ENCODE measurements at regions not wholly inside any gene's neighbourhood (a gene's known extent, or its start where the extent isn't known, plus 50 kb on each side); places are given as distances from the start of the nearest gene placed in this dataset.

DNA sequence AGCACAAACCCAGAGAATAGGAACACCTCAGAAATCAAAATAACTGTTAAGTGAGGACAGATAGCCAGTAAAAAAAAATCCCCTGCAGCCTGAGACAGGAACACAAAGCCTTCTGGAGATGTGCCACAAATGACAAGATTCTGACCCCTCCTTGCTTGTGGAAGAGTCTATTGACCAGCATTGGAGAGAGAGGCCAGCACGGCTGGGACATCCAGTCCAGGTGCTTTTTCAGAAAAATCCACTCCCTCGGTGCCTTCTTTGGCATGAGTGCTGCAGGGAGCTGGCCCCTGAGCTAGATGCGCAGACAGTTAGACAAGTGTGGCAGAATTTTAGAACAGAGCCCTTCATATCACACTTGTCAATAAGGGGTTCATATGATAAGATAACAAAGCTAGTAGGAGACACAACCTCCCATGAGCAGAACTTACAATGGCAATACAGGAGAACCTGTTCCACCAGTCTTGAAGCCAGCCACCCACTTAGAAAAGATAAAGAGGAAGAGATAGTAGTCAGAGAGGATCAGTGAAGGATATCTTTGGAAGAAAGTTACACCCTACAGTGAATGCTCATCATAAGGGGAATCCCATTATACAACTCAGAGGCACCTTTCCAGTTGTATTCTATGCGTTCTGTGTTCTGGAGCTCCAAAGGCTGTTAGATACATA, 298.4 kb downstream of the TLE1 start:
- no peak for DNase-seq (ENCODE audit: low spot score)

DNA sequence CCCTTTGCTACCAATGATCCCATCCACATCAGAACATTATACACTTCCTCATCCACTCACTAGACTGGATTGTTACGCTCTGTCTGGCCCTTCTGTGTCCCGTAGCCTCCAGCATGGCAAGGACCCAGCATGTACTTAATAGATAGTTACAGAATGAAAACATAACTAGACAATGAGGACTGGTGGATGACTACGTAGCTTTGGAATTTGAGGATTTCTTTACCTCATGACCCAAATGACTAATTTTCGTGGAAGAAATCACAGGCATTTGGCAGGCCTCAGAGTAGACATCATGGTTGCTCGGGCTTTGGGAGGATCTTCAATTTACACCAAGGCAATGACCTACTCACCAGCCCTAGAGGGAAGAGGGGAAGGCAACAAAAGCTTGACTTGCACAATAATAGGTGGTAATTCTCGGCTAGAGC, 299.8 kb downstream of the TLE1 start:
- no peak for DNase-seq (ENCODE audit: low spot score)

DNA sequence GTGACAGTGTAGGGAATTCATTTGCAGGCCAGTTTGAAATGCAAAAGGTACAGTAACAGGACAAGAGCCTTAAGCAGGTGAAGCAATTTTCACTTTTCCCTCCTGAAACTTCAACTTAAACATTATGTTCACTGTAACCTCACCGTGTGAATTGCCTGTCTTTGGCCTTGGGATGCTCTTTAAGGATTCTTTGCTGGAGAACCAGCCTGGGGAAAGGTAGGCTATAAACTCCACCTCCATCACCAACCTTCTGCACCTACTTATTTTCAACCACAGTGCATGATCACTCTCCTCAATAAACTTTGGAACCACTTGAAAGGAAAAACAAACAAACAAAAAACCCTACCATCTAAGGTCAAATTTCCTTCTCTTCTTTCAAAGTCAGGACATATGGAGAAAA, 300.5 kb downstream of the TLE1 start:
- no peak for DNase-seq (ENCODE audit: low spot score)

DNA sequence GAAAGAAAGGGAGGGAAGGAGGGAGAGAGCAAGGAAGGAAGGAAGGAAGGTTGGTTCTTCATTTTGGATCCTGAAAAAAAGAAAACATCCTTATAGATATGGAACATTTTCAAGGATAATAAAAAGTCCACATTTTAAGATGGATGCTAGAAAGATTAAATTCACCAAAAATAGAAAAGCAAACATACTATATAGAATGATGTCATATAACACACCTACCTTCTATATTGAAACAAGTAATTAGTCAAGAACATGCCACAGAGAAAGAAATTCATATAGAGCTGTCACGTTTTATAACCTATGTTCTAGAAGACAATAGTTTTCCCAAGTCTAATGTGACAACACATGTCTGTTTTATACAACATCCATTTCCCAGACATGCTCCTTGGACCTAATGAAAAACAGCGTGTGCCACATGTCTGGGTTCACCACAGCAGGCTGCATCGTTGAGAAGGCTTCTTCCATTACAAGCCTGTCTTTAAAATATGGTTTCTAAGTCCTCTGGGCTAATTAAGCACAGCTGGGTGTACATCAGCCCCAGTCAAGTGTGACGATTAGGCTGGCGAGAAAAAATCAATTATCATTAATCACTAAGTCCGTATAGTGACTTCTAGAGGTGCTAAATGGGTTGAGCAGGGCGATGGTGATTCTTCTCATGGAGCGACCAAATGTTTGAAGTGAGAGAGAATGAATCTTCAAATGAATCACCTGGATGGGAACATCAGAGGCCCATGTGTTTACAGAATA, 301.8 kb downstream of the TLE1 start:
- no peak for DNase-seq (ENCODE audit: low spot score)

DNA sequence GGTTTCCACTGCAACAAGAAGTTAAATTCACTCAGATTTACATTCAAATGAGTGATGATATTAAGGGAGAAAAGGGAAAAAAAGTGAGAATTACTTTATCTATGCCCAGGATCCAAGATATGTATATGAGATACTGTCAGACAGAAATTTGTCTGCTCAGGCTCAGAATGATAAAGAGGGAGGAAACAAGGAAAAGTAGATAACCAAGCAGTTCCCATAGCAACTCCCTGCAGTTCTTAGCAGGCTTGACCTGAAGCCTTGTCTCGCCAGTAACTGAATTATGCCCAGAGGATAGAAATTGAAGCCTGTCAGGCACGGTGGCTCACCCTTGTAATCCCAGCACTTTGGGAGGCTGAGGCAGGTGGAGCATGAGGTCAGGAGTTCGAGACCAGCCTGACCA, 304.4 kb downstream of the TLE1 start:
- DNase-seq (ENCODE audit: low spot score): no peak

DNA sequence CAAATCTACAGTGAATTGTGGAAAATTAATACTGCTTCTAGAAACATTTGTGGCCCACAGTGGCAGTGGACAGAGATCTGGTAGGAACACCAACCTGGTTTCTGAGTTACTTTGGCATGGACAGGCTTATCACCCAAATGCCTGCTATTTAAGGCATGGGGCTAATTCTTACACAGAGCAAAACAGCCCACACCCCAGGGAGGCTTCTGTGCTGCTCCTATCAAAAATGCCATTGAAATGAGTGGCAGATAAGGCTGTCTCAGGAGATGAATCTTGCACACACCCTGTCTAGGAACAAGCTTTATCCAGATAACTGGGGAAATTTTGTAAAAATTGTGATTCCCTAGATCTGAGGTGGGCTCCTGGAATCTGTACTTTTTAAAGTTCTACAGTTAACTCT, 307.1 kb downstream of the TLE1 start:
- DNase-seq (ENCODE audit: low spot score): no peak

DNA sequence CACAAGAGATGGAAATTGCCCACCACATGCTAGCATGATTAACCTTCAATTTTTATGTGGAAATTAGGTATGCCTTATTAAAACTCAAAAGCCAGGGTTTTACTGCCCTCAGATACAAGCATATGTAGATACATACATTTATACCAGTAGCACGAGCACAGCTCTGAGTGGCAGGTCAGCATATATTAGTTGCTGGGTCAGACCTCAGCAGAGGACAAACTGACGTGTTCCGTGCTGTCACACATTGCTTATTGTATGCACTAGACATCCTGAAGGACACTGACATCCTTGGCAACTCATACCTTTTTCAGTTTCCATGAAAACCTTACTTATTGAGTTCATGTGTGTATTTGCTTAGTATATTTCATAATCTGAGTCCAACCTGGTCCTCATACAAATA, 307.7 kb downstream of the TLE1 start:
- no peak for DNase-seq (ENCODE audit: low spot score)

DNA sequence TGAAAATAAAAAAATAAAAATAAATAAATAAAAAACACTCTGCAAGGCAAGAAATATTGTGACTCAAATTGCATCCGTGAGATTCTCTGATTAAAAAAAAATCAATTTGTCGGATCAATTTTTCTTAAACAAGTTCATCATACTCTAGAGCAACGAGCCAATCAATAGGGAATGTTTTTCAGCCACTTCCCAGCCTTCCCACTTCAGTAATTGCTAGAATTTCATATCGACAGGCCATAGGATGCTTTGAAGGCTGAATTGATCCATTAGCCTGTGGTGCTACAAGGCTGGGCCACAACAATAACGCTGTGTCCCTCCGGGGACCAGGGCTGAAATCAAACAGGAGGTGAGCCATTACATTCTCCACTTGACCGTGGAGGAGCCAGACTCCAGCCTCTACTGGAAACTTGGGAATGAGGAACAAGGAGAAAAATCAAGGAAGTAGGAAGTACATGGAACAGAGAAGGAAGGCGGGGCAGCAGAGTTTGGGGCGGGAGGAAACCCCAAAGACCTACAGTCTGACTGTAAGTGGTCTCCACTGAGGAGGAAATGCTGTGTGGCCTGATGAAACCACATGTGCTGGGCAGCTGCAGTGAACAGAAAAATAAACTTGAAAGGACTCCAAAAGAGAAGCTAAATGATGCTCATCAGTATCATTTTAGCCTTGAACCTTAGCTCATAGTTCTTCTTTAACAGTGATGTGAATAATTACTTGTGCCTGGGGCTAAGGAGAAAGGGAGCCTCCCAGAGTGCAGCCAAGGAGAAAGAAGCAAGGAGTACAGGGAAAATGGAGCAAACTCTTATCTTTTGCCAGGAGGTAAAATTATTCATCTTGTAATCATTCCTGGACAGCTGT, 308.6 kb downstream of the TLE1 start:
- DNase-seq (ENCODE audit: low spot score): no peak

DNA sequence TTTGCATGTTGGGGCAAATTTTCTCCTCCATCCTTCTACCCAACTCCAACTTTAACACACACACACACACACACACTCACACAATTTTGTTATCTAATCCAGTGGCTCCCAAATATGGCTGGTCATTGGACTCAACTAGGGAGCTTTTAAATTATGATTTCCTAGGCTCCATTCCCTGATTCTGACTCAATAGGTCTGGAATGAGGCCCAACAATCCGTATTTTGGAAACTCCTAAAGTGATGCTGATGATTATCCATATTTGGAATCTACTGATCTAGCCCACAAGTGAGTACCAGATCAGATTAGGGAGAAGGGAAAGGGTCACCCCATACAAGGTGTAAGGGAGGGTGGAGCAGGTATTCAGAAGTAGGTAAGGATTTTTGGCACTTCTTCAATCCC, 309.7 kb downstream of the TLE1 start:
- no peak for DNase-seq (ENCODE audit: low spot score)

DNA sequence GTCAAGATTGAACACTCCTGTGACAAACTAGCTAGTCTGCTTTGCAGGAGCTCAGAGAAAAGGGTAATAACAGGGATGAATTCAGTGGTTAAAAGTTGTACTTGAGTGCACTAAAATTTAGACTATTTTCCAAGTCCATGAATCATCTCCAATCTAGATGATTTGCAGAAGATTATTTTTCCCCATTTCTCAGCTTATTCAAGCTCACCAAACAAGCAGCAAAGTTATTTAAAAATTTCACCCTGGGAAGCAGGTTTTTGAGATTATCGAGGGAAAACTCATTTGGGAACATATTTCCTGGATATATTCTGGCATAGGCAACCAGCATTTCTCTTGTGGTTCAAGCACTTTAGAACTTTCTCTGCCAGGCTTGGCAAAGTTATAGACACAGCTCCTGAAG, 311.4 kb downstream of the TLE1 start:
- DNase-seq (ENCODE audit: low spot score): no peak

DNA sequence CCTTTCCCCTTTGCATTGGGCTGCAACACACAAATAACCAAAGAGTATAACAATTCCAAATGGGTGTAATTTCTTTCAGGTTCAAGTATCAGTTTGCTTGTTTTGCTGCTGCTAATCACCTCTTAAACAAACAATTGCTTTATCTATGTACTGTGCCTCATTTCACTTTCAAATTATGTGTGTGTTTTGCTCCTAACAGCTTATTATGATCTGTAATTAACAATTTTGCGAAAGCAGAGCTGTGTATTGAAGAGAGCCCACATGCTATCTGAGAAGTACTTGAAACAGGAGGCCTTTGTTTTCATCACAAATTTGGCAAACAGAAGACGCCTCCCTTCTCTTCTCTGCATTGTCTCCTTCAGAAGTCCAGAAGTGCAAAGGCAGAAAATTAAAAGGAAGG, 312.0 kb downstream of the TLE1 start:
- no peak for DNase-seq (ENCODE audit: low spot score)

DNA sequence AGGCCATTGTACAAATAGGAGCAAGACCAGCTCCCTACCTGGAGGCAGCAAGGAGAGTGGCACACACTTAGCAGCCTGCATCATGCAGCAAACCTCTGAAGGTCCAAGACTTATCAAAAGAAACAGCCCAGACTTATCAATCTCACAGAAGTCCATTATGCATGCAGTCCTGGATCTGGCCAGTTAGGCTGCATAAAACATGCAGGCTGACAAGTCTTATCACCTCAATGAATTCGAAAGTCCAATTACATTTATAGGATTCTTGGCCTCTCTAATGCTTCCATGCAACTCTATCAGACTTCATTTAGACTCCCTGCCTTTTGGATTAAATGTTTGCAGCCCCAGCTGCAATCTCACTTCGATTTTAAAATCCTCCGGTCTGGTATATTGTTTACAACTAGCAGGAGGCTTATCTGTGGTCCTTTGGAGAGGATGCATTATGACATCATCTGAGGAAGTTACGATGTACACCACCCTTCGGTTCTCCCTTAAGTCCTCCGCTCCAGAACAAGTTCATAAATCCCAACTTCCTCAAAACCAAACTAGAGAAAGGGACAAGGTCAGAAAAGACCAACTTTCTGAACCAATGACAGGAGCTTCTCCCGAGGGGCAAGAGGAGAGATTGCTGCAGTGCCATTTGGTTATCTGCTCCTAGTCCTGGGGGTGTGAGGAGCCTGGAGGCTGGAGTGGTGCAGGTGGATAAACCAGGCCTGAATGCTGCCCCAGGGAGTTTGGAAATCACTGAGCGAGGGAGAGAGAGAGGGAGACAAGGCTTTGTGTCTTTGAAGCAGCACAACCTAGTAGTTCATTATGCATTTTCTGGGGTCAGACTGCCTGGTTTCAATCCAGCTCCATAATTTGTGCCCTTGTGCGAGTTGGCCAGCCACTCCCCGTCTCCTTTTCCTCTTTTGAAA, 313.9 kb downstream of the TLE1 start:
- DNase-seq (ENCODE audit: low spot score): no peak

DNA sequence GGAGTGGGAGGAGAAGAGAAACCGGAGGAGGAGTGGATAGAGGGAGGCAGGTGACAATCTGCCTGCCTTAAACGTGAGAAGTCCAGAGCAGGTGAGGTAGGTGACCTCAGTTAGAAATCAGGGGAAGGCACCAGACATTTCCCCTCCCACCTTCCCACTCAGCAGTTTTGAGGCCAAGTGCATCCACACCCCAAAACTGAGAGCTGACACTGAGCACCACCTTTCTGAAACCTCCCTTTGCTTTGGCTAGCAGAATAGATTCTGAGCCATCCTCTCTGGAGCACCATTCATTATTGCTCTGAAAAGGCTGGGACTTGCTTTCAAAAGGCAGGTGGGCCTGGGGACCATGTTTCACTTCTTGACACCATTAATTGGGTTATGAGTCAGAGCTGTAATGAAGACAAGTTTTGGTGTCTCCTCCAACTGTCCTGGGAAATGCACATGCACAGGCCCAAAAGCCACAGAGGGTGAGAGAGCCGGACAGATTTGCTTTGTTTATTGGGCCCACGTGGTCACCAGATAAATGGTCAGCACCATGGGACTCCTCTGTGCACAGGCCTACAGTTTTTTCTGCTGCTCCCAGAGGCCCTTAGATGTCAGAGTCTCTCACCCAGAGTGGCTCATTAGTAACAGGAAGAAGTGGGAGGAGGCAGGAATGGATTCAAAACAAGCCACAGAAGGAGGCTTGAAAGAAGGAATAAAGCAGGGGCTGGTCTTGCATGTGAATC, 314.7 kb downstream of the TLE1 start:
- DNase-seq (ENCODE audit: low spot score): no peak

DNA sequence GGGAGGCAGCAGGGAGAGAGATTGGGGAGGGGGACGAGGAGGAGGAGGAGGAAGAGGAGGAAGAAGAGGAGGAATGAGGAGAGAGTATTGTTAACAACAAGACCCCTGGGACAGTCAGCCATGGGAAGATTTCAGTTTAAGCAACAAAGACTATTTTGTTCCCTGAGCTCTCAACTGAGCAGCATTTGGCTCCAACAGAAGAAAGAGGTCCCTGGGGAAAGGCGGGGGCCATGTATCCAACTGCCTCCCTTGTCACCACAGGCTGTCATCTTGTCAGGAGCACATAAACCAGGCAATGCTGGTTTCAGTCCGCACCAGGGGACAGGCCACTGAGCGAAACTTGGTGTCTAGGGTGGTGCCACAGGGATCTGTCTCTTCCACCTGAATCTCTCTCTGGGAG, 316.1 kb downstream of the TLE1 start:
- no peak for DNase-seq (ENCODE audit: low spot score)

DNA sequence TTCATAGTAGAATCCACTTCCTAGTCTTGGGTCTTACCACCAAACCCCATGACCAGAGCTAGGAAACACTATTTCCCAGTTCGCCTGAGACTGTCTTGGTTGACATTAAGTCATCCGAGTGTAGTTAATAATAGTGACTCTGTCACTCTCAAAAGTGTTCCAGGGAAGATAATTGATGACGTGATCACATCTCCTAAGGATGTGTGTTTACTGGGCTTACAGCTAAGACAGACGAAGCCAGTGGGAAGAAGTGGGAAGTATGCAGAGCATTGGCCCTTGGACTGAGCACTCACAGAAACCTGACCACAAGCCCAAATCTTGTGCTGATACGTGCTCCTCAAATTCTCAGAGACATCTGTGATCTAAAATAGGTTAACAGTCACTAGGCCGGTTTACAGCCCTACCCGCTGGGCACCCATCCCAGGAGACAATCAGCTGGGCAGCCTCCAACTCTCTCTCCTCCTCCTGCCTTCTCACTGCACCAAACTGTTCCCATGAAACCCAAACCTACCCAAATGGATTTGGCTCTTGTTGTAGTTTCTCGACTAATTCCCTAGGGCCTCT, 316.6 kb downstream of the TLE1 start:
- DNase-seq (ENCODE audit: low spot score): no peak

DNA sequence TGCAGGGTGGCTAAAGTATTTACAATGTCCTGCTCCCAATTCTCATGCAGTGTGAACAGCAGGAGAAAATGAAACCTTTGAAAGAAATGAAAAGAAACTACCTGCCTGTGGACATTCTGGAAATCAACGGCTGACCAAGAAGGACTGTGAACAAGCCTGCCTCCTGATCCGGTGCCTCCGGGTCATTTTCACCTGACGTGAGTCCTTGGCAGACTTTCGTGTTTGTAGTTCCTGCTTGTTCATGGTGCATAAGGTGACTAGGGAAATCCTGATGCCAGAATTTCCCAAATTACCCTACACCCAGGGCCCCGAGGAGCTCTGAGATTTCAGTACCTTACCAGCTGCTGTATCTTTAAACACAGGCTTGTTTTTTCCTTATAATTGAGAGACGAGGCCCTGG, 317.5 kb downstream of the TLE1 start:
- no peak for DNase-seq (ENCODE audit: low spot score)

DNA sequence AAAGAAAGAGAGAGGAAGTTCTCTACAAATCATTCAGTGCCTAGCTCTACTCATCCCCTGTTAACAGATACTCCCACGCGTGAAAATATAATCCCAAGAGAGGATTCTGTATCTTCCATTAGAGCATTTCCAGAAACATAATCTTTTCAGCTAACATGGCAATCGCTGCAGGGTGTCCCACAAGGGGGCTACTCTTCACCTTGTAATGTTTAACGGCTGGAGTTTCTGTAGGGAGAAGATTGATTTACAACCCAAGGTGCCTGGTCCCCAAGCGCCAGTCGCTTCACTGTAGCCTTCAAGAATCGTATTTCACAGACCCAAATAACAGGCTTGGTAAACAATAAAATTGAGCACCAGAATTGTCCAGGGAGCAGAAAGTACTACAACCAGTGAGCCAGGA, 318.7 kb downstream of the TLE1 start:
- DNase-seq (ENCODE audit: low spot score): no peak

DNA sequence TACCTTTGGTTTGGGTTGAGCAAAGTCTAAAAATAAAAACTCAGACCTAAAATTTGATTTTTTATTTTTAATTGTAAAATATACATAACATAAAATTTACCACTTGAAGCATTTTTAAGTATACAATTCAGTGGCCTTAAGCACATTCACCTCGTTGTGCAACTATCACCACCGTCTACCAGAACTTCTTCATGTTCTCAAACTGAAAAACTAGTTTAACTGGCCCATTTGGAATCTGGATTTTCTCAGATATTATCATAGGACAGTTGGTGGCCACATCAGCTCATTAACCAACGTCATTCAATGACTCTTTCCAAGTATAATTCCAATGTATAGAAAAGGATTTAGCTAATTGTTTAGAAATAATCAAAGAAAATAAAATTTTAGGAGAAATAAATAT, 319.3 kb downstream of the TLE1 start:
- no peak for DNase-seq (ENCODE audit: low spot score)

DNA sequence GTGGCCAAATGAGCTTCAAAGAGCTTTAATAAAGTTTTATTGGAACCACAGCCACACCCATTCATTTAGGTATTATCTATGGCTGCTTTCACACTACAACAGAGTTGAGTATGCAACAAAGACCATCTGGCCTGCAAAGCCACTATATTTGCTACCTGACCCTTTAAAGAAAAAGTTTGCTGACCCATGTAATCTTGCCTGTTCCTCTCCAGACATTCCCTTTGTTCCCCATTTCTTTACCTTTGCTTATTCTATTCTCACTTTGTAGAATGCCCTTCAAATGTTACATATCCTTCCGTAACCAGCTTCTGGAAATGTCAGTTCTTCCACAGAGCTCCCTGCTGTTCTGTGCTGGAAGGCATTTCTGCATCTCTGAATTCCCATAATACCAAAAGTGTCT, 320.2 kb downstream of the TLE1 start:
- no peak for DNase-seq (ENCODE audit: low spot score)

DNA sequence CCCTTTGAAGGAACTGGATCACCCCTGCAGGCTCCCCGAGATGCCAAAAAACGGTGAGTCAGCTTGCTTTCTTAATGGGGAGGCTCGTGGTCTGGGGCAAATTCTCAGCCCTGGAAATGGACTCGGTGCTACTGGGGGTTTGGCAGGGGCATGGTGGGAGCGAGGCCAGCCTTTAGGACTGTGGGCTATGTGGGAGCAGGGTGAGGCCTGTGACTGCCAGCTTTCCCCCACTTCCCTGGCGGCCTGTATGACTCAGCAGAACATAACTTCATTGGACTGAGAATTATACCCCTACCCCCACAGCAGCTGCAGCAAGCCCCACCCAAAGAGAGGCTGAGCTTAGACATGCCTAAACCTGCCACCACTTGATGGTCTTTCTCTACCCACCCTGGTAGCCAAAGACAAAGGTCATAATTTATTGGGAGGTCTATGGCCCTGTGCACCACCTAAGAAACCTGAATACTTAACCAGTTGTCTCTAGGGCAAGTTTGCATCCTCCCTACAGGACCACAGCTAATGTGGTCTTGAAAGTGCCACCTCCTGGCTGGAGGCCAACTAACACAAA, 325.3 kb downstream of the TLE1 start:
- DNase-seq (ENCODE audit: low spot score): no peak

DNA sequence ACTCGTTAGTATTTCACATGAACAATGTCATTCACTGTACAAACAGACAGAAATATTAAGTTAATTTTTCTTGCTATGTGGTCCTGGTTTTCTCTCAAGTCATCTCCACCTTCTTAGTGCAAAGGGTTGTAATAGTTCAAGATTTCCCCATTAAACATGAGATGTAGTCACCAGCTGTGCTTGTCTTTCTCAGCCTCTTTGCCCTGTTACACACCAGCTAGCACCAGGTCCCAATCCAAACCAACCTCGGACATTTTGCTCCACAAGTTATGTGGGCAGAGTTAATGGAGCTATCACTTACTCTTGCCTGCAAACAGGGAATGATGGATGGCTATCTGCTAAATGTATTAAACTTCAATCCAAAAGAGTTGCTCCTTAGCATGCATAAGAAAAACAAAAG, 328.1 kb downstream of the TLE1 start:
- no peak for DNase-seq (ENCODE audit: low spot score)

Measured in pons (tissue), 1 donor.